Fibroblast of lung (primary cell): ENCODE measurements at regions not wholly inside any gene's neighbourhood (a gene's known extent, or its start where the extent isn't known, plus 50 kb on each side); places are given as distances from the start of the nearest gene placed in this dataset.

Source experiments
- EZH2 ChIP-seq: IDR thresholded peaks from 2 replicates; pipeline ENCODE4 v1.5.1; 2012; ENCODE audit warnings: low read length, control low read depth, mild to moderate bottlenecking; ENCODE audit errors: missing control alignments
- TF ChIP-seq, protein P1 (sequence below), 2 donors: IDR thresholded peaks in 1 of 2; conservative IDR thresholded peaks in 1 of 2; 1 replicate in 1 of 2; 2 replicates in 1 of 2; pipeline ENCODE4 v1.5.1; 2011 to 2012; ENCODE audit warnings: low read length in 2 of 2, control low read depth in 1 of 2, inconsistent platforms in 1 of 2, low read depth in 1 of 2, mild to moderate bottlenecking in 1 of 2

DNA sequence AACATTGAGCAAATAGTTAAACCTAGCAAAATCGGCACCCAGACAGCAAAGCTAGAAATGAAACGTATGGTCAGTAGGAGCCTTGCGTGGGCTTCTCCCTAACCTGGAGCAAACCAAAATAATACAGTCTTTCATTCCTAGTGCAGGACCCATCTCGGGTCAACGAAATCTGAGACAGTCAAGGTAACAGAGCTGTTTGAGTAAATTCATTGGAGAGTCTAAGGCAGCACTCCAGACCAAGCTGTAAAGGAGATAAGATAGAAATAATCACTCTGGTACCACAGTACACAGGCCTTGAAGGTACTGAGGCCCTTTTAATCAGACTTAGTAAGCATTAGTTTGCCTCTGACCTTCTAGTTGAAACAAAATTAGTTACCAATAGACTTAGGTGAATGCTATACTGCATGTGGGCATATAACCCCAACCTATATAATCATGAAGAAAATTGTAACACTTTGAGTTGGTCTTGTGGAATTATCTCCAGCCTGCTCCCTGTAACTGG is 54.4 kb upstream of the BICD1 start:
- TF ChIP-seq, protein P1, sequence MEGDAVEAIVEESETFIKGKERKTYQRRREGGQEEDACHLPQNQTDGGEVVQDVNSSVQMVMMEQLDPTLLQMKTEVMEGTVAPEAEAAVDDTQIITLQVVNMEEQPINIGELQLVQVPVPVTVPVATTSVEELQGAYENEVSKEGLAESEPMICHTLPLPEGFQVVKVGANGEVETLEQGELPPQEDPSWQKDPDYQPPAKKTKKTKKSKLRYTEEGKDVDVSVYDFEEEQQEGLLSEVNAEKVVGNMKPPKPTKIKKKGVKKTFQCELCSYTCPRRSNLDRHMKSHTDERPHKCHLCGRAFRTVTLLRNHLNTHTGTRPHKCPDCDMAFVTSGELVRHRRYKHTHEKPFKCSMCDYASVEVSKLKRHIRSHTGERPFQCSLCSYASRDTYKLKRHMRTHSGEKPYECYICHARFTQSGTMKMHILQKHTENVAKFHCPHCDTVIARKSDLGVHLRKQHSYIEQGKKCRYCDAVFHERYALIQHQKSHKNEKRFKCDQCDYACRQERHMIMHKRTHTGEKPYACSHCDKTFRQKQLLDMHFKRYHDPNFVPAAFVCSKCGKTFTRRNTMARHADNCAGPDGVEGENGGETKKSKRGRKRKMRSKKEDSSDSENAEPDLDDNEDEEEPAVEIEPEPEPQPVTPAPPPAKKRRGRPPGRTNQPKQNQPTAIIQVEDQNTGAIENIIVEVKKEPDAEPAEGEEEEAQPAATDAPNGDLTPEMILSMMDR (conservative IDR thresholded peaks at IDR 0.05 in 1 of 2, IDR thresholded peaks at IDR 0.05 in 1 of 2; ENCODE audit: low read depth in 1 of 2, low read length in 2 of 2) = no peak
- TF ChIP-seq EZH2 = no peak
